HT-29 (cell line): ENCODE measurements at regions not wholly inside any gene's neighbourhood (a gene's known extent, or its start where the extent isn't known, plus 50 kb on each side); places are given as distances from the start of the nearest gene placed in this dataset.
A peak's percentile ranks its signal among the peaks of the same experiment; 100 is the strongest.

Experiments used
- DNase-seq: peaks from one replicate; pipeline ENCODE4 v3.0.0-alpha.2; 2015; ENCODE audit warnings: low spot score

GRCh38 chr9:134214386-134214765, 50.0 kb upstream of the RNU6ATAC start:
- no peak for DNase-seq

- no peak for DNase-seq
These were observed 50.5 kb upstream of the RNU6ATAC start for GRCh38 chr9:134214766-134215419.

GRCh38 chr9:134215420-134215698, 51.0 kb upstream of the RNU6ATAC start:
- no peak for DNase-seq

GRCh38 chr9:134215699-134216448, 51.5 kb upstream of the RNU6ATAC start:
- DNase-seq: no peak

- DNase-seq: no peak
These were observed 52.1 kb upstream of the RNU6ATAC start for GRCh38 chr9:134216449-134216951.

GRCh38 chr9:134216961-134217360, 52.6 kb upstream of the RNU6ATAC start:
- DNase-seq: no peak

GRCh38 chr9:134217431-134218210, 53.3 kb upstream of the RNU6ATAC start:
- DNase-seq: peak; percentile 51

GRCh38 chr9:134218230-134218629, 53.9 kb upstream of the RNU6ATAC start:
- no peak for DNase-seq

GRCh38 chr9:134219646-134220060, 55.3 kb upstream of the RNU6ATAC start:
- no peak for DNase-seq

GRCh38 chr9:134220311-134220710, 55.9 kb upstream of the RNU6ATAC start:
- no peak for DNase-seq

- DNase-seq: no peak
These were observed 57.1 kb upstream of the RNU6ATAC start for GRCh38 chr9:134221273-134222017.

GRCh38 chr9:134222018-134222573, 57.7 kb upstream of the RNU6ATAC start:
- DNase-seq: no peak

- DNase-seq: peak; percentile 20
These were observed 58.7 kb upstream of the RNU6ATAC start for GRCh38 chr9:134223091-134223490.

GRCh38 chr9:134223591-134224122, 59.3 kb upstream of the RNU6ATAC start:
- DNase-seq: no peak

- DNase-seq: no peak
These were observed 59.8 kb upstream of the RNU6ATAC start for GRCh38 chr9:134224127-134224526.

GRCh38 chr9:134224567-134225093, 60.3 kb upstream of the RNU6ATAC start:
- no peak for DNase-seq

GRCh38 chr9:134225186-134225585, 60.8 kb upstream of the RNU6ATAC start:
- no peak for DNase-seq

GRCh38 chr9:134225816-134226215, 61.5 kb upstream of the RNU6ATAC start:
- no peak for DNase-seq

GRCh38 chr9:134226221-134226930, 62.0 kb upstream of the RNU6ATAC start:
- DNase-seq: no peak
